Stimulated activated CD4-positive, alpha-beta T cell treated with anti-CD3 and anti-CD28 coated beads, Interleukin-4, amount 100 ng/mL, for 24 hours (primary cell): ENCODE measurements at regions not wholly inside any gene's neighbourhood (a gene's known extent, or its start where the extent isn't known, plus 50 kb on each side); places are given as distances from the start of the nearest gene placed in this dataset.
"Not testable (repeated sequence)": the region's sequence is repeated elsewhere in the genome, so short reads cannot be mapped to it uniquely, and the experiment has no call there.

Experiments
- DNase-seq: peaks from one replicate; pipeline ENCODE4 v3.0.0-alpha.2; 2020

DNA sequence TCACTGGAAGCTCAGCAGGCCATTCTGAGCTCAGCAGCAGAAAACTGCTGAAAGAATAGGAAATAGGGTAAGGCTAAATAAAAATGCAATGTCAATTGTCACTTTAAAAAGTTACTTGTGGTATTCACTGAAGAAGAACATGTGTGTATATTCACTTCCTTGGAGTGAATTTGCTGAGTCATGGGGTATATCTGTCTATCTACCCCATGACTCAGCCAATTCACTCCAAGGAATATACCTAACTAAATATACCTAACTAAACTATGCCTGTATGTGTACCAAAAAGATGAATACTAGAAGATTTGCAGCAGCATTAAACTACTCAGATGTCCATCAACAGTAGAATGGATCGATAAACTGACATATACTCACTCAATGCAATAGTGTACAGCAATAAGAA lies 69.5 kb upstream of the KCNAB1 start:
- DNase-seq = no peak

DNA sequence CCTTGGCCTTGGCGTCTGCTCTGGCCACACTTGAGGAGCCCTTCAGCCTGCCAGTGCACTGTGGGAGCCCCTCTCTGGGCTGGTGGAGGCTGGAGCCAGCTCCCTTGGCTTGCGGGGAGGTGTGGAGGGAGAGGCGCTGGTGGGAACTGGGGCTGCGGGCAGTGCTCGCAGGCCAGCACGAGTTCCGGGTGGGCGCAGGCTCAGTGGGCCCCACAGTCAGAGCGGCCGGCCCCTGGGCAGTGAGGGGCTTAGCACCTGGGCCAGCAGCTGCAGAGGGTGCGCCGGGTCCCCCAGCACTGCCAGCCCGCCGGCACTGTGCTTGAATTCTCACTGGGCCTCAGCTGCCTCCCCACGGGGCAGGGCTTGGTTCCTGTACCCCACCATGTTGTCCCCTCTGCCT lies 68.7 kb upstream of the KCNAB1 start:
- DNase-seq = no peak

DNA sequence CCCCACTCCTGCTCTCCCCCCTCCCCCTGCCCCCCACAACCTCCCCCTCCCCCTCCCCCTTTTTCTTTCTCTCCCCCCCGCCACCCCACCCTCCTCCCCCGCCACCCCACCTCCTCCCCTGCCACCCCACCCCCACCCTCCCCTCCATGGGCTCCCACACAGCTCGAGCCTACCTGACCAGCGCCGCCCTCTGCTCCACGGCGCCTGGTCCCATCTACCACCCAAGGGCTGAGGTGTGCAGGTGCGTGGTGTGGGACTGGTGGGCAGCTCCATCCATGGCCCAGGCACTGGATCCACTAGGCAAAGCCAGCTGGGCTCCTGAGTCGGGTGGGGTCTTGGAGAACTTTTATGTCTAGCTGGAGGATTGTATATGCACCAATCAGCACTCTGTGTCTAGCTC lies 68.3 kb upstream of the KCNAB1 start:
- DNase-seq = no peak

DNA sequence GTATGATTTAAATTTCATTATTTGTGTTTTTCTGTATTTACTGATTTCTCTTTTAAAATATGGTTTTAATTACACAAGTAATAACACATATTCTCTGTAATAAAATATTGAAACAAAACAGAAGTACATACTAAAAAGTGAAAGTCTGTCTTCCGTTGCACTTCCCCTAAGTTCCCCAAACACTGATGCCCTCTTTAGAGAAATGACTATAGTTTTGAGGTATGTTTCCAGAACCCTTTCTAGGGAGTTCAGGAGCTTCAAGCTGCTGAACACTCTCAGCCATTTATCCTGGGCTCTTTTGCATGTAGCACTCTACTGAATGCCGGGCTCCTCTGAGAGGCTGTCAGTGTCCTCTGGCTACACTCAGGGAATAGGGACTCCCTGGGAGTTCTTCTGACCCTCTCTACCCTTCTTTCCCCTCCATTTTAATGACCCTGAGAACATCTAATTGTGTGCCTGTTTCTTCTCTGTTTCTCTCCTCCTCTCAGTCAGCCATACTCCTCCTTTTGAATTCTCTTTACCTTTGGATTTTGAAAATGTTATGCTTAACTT lies 60.4 kb upstream of the KCNAB1 start:
- no peak for DNase-seq

DNA sequence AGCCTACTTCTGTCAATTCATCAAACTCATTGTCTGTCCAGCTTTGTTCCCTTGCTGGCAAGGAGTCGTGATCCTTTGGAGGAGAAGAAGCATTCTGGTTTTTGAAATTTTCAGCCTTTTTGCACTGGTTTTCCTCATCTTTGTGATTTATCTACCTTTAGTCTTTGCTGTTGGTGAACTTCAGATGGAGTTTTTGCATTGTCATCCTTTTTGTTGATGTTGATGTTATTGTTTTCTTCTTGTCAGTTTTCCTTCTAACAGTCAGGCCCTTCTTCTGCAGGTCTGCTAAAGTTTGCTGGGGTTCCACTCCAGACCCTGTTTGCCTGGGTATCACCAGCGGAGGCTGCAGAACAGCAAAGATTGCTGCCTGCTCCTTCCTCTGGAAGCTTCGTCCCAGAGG lies 52.2 kb upstream of the KCNAB1 start:
- DNase-seq = not testable (repeated sequence)

DNA sequence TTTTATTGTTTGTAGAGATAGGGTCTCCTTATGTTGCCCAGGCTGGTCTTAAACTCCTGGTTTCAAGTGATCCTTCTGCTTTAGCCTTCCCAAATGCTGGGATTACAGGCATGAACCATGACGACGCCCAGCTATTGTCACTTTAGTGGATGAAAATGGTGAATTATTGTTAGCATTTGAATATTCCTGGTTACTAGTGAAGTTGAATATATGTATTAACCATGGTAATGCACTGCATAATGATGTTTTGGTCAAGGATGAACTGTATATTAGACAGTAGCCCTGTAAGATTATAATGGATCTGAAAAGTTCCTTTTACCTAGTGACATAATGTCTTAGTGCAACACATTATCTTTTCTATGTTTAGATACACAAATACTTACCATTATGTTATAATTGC lies 50.4 kb upstream of the KCNAB1 start:
- DNase-seq = no peak
